KMS-11 (cell line): ENCODE measurements at regions not wholly inside any gene's neighbourhood (a gene's known extent, or its start where the extent isn't known, plus 50 kb on each side); places are given as distances from the start of the nearest gene placed in this dataset.

Experiments used
- H2AFZ ChIP-seq: fragments of 200-600 bp; sonication (generic); 2 replicates; pipeline ENCODE4 v1.6.1; 2016; ENCODE audit warnings: antibody characterized with exemption, mixed run types, low read depth
- H3K27ac ChIP-seq: fragments of 200-600 bp; sonication (generic); 2 replicates; pipeline ENCODE4 v1.6.1; 2016; ENCODE audit warnings: mild to moderate bottlenecking, mixed run types
- H3K27me3 ChIP-seq: fragments of 200-600 bp; sonication (generic); 2 replicates; pipeline ENCODE4 v1.6.1; 2017; ENCODE audit warnings: mild to moderate bottlenecking, low read depth, mixed run types, moderate library complexity; ENCODE audit not compliant: insufficient read depth
- H3K36me3 ChIP-seq: fragments of 200-600 bp; sonication (generic); 2 replicates; pipeline ENCODE4 v1.6.1; 2017; ENCODE audit warnings: mild to moderate bottlenecking, mixed run types; ENCODE audit not compliant: insufficient read depth
- H3K4me1 ChIP-seq: fragments of 200-600 bp; sonication (generic); 2 replicates; pipeline ENCODE4 v1.6.1; 2016; ENCODE audit warnings: mild to moderate bottlenecking, low read depth, mixed run types; ENCODE audit not compliant: poor library complexity, severe bottlenecking
- H3K4me2 ChIP-seq: fragments of 200-600 bp; sonication (generic); 2 replicates; pipeline ENCODE4 v1.7.0; 2016; ENCODE audit warnings: mild to moderate bottlenecking, mixed run types
- H3K4me3 ChIP-seq: fragments of 200-600 bp; sonication (generic); IDR thresholded peaks from 2 replicates; pipeline ENCODE4 v1.6.1; 2017; ENCODE audit warnings: low read depth, low read length, mixed read lengths; ENCODE audit not compliant: insufficient read depth
- H3K79me2 ChIP-seq: fragments of 200-600 bp; sonication (generic); 2 replicates; pipeline ENCODE4 v1.6.1; 2016; ENCODE audit warnings: low read depth, mixed run types; ENCODE audit not compliant: insufficient read depth
- H3K9ac ChIP-seq: fragments of 200-600 bp; sonication (generic); 2 replicates; pipeline ENCODE4 v1.6.1; 2016; ENCODE audit warnings: mild to moderate bottlenecking, mixed run types
- H4K20me1 ChIP-seq: fragments of 200-600 bp; sonication (generic); 2 replicates; pipeline ENCODE4 v1.6.1; 2016; ENCODE audit warnings: mild to moderate bottlenecking, mixed run types; ENCODE audit not compliant: insufficient read depth
- CTCF ChIP-seq: fragments of 200-600 bp; sonication (generic); conservative IDR thresholded peaks from 2 replicates; pipeline ENCODE4 v1.6.1; 2017; ENCODE audit warnings: low read depth, mild to moderate bottlenecking, antibody characterized with exemption, low read length, moderate library complexity, mixed read lengths

GRCh38 chr1:5506634-5507033, 485.6 kb downstream of the NPHP4 start:
- no peak for TF ChIP-seq CTCF
- Histone ChIP-seq H3K9ac (no peak overlapping the region), H3K36me3 (no peaks in the 10 kb centered on the region), H3K27me3 (peaks cover 72% of the 10 kb centered on the region), H3K27ac (no peak overlapping the region), H3K79me2 (no peaks in the 10 kb centered on the region), H4K20me1 (no peaks in the 10 kb centered on the region), H3K4me3 (no peak overlapping the region), H3K4me1 (no peaks in the 10 kb centered on the region), H3K4me2 (no peak overlapping the region), H2AFZ (no peak overlapping the region)

- H3K9ac ChIP-seq, result no peak overlapping the region
- no peaks in the 10 kb centered on the region for H3K36me3 ChIP-seq
- H2AFZ ChIP-seq, result no peak overlapping the region
- no peak overlapping the region for H3K4me2 ChIP-seq
- no peak overlapping the region for H3K27ac ChIP-seq
- H3K4me3 ChIP-seq, result no peak overlapping the region
- H3K4me1 ChIP-seq, result no peaks in the 10 kb centered on the region
- H3K27me3 ChIP-seq, result peaks cover 72% of the 10 kb centered on the region
- no peaks in the 10 kb centered on the region for H3K79me2 ChIP-seq
- no peaks in the 10 kb centered on the region for H4K20me1 ChIP-seq
- TF ChIP-seq CTCF, result no peak
Observed at GRCh38 chr1:5505944-5506343, 486.3 kb downstream of the NPHP4 start.

GRCh38 chr1:5504364-5504740, 487.9 kb downstream of the NPHP4 start:
- TF ChIP-seq CTCF, result no peak
- Histone ChIP-seq H3K27me3 (peaks cover 62% of the 10 kb centered on the region), H3K9ac (no peak overlapping the region), H3K4me3 (no peak overlapping the region), H2AFZ (no peak overlapping the region), H3K79me2 (no peaks in the 10 kb centered on the region), H4K20me1 (no peaks in the 10 kb centered on the region), H3K27ac (no peak overlapping the region), H3K36me3 (no peaks in the 10 kb centered on the region), H3K4me1 (no peaks in the 10 kb centered on the region), H3K4me2 (no peak overlapping the region)

- Histone ChIP-seq H3K27me3 (peaks cover 57% of the 10 kb centered on the region), H3K9ac (no peak overlapping the region), H3K4me2 (no peak overlapping the region), H4K20me1 (no peaks in the 10 kb centered on the region), H3K36me3 (no peaks in the 10 kb centered on the region), H3K27ac (no peak overlapping the region), H3K4me3 (no peak overlapping the region), H2AFZ (no peak overlapping the region), H3K4me1 (no peaks in the 10 kb centered on the region), H3K79me2 (no peaks in the 10 kb centered on the region)
- TF ChIP-seq CTCF, result no peak
Observed at GRCh38 chr1:5503556-5504363, 488.5 kb downstream of the NPHP4 start.
